ENCODE measurements at regions not wholly inside any gene's neighbourhood (a gene's known extent, or its start where the extent isn't known, plus 50 kb on each side); places are given as distances from the start of the nearest gene placed in this dataset.

GRCh38 chr1:4959216-4959615 is 304.8 kb downstream of the AJAP1 start:
- H3K4me3 ChIP-seq (ENCODE audit: control insufficient read depth, low read depth, low read length), result no peak overlapping the region
- no peak for DNase-seq (ENCODE audit: low read depth)
- TF ChIP-seq CTCF (IDR thresholded peaks at IDR 0.05; ENCODE audit: control insufficient read depth, insufficient read depth, low read depth, low read length, missing control alignments), result no peak

GRCh38 chr1:4957027-4957426 is 302.6 kb downstream of the AJAP1 start:
- TF ChIP-seq CTCF (IDR thresholded peaks at IDR 0.05; ENCODE audit: control insufficient read depth, insufficient read depth, low read depth, low read length, missing control alignments), result no peak
- no peak overlapping the region for H3K4me3 ChIP-seq (ENCODE audit: control insufficient read depth, low read depth, low read length)
- no peak for DNase-seq (ENCODE audit: low read depth)

GRCh38 chr1:4954392-4954791 is 300.0 kb downstream of the AJAP1 start:
- DNase-seq (ENCODE audit: low read depth), result no peak
- H3K4me3 ChIP-seq (ENCODE audit: control insufficient read depth, low read depth, low read length), result no peak overlapping the region
- TF ChIP-seq CTCF (IDR thresholded peaks at IDR 0.05; ENCODE audit: control insufficient read depth, insufficient read depth, low read depth, low read length, missing control alignments), result no peak

- no peak for DNase-seq (ENCODE audit: low read depth)
- H3K4me3 ChIP-seq (ENCODE audit: control insufficient read depth, low read depth, low read length), result no peak overlapping the region
- no peak for TF ChIP-seq CTCF (IDR thresholded peaks at IDR 0.05; ENCODE audit: control insufficient read depth, insufficient read depth, low read depth, low read length, missing control alignments)
Measured at GRCh38 chr1:4951601-4952000, 297.2 kb downstream of the AJAP1 start.

GRCh38 chr1:4946343-4946742 is 291.9 kb downstream of the AJAP1 start:
- no peak for DNase-seq (ENCODE audit: low read depth)
- no peak overlapping the region for H3K4me3 ChIP-seq (ENCODE audit: control insufficient read depth, low read depth, low read length)
- TF ChIP-seq CTCF (IDR thresholded peaks at IDR 0.05; ENCODE audit: control insufficient read depth, insufficient read depth, low read depth, low read length, missing control alignments), result no peak

- H3K4me3 ChIP-seq (ENCODE audit: control insufficient read depth, low read depth, low read length), result no peak overlapping the region
- no peak for DNase-seq (ENCODE audit: low read depth)
- no peak for TF ChIP-seq CTCF (IDR thresholded peaks at IDR 0.05; ENCODE audit: control insufficient read depth, insufficient read depth, low read depth, low read length, missing control alignments)
Measured at GRCh38 chr1:4944911-4945310, 290.5 kb downstream of the AJAP1 start.

GRCh38 chr1:4944072-4944471 is 289.7 kb downstream of the AJAP1 start:
- H3K4me3 ChIP-seq (ENCODE audit: control insufficient read depth, low read depth, low read length), result no peak overlapping the region
- DNase-seq (ENCODE audit: low read depth), result no peak
- TF ChIP-seq CTCF (IDR thresholded peaks at IDR 0.05; ENCODE audit: control insufficient read depth, insufficient read depth, low read depth, low read length, missing control alignments), result no peak
